Activated CD4-positive, alpha-beta memory T cell treated with anti-CD3 and anti-CD28 coated beads for 36 hours (primary cell): ENCODE measurements at regions not wholly inside any gene's neighbourhood (a gene's known extent, or its start where the extent isn't known, plus 50 kb on each side); places are given as distances from the start of the nearest gene placed in this dataset.

Source experiments
- CTCF ChIA-PET: fragments of 350-600 bp; sonication (Branson Sonifier 250); formaldehyde crosslinking; loops from one replicate; lab custom pipeline; 2021; ENCODE audit warnings: antibody characterized with exemption, inconsistent platforms; lab: Charles Lee
- POLR2A ChIA-PET: fragments of 350-600 bp; sonication (Branson Sonifier 250); formaldehyde crosslinking; loops from one replicate; lab custom pipeline; 2021; ENCODE audit warnings: antibody characterized with exemption; lab: Charles Lee
- DNase-seq: peaks from one replicate; pipeline ENCODE4 v3.0.0-alpha.2; 2020
- H3K27ac Mint-ChIP-seq: one replicate; pipeline ENCODE4 v1.8.0; 2021; ENCODE audit warnings: mixed read lengths
- H3K27me3 Mint-ChIP-seq: one replicate; pipeline ENCODE4 v1.8.0; 2021; ENCODE audit warnings: mixed read lengths
- H3K36me3 Mint-ChIP-seq: one replicate; pipeline ENCODE4 v1.8.0; 2021; ENCODE audit warnings: mixed read lengths
- H3K4me1 Mint-ChIP-seq: one replicate; pipeline ENCODE4 v1.8.0; 2021; ENCODE audit warnings: low read depth, mixed read lengths
- H3K4me3 Mint-ChIP-seq: one replicate; pipeline ENCODE4 v1.8.0; 2021; ENCODE audit warnings: mild to moderate bottlenecking, mixed read lengths
- H3K9me3 Mint-ChIP-seq: one replicate; pipeline ENCODE4 v1.8.0; 2021; ENCODE audit warnings: mixed read lengths
- intact Hi-C: fragments of 100-400 bp; cut with micrococcal nuclease; formaldehyde crosslinking; loops from one replicate; pipeline ENCODE4 v1.15.1; 2023

GRCh38 chr5:15209053-15209762 lies 290.8 kb upstream of the FBXL7 start:
- H3K27ac Mint-ChIP-seq, result no peak overlapping the region
- no peaks in the 10 kb centered on the region for H3K36me3 Mint-ChIP-seq
- no peaks in the 10 kb centered on the region for H3K27me3 Mint-ChIP-seq
- ChIA-PET POLR2A (no interaction called here), CTCF (no interaction called here)
- no peak overlapping the region for H3K4me3 Mint-ChIP-seq
- H3K9me3 Mint-ChIP-seq, result peaks cover 11% of the 10 kb centered on the region
- no peaks in the 10 kb centered on the region for H3K4me1 Mint-ChIP-seq
- DNase-seq, result no peak
- intact Hi-C loops, result no loop called here

GRCh38 chr5:15206133-15206532 lies 293.8 kb upstream of the FBXL7 start:
- Mint-ChIP-seq H3K4me3 (no peak overlapping the region), H3K4me1 (no peaks in the 10 kb centered on the region), H3K27ac (no peak overlapping the region), H3K36me3 (no peaks in the 10 kb centered on the region), H3K9me3 (peaks cover 21% of the 10 kb centered on the region), H3K27me3 (no peaks in the 10 kb centered on the region)
- ChIA-PET CTCF (no interaction called here), POLR2A (no interaction called here)
- intact Hi-C loops, result no loop called here
- no peak for DNase-seq

- no peaks in the 10 kb centered on the region for H3K36me3 Mint-ChIP-seq
- ChIA-PET POLR2A (no interaction called here), CTCF (no interaction called here)
- no peak overlapping the region for H3K4me3 Mint-ChIP-seq
- H3K9me3 Mint-ChIP-seq, result peaks cover 18% of the 10 kb centered on the region
- no peaks in the 10 kb centered on the region for H3K27me3 Mint-ChIP-seq
- DNase-seq, result no peak
- H3K27ac Mint-ChIP-seq, result no peak overlapping the region
- intact Hi-C loops, result no loop called here
- no peaks in the 10 kb centered on the region for H3K4me1 Mint-ChIP-seq
Observed at GRCh38 chr5:15203376-15203775, 296.6 kb upstream of the FBXL7 start.

GRCh38 chr5:15191012-15191411 lies 309.0 kb upstream of the FBXL7 start:
- ChIA-PET POLR2A (no interaction called here), CTCF (no interaction called here)
- no peak for DNase-seq
- no peak overlapping the region for H3K27ac Mint-ChIP-seq
- H3K4me3 Mint-ChIP-seq, result no peak overlapping the region
- H3K36me3 Mint-ChIP-seq, result no peaks in the 10 kb centered on the region
- H3K9me3 Mint-ChIP-seq, result peaks cover 30% of the 10 kb centered on the region
- intact Hi-C loops, result no loop called here
- H3K4me1 Mint-ChIP-seq, result no peaks in the 10 kb centered on the region
- H3K27me3 Mint-ChIP-seq, result no peaks in the 10 kb centered on the region

- peaks cover 24% of the 10 kb centered on the region for H3K9me3 Mint-ChIP-seq
- intact Hi-C loops, result no loop called here
- POLR2A ChIA-PET, result no interaction called here
- CTCF ChIA-PET, result no interaction called here
- no peaks in the 10 kb centered on the region for H3K4me1 Mint-ChIP-seq
- H3K27ac Mint-ChIP-seq, result no peak overlapping the region
- no peak overlapping the region for H3K4me3 Mint-ChIP-seq
- H3K27me3 Mint-ChIP-seq, result no peaks in the 10 kb centered on the region
- no peaks in the 10 kb centered on the region for H3K36me3 Mint-ChIP-seq
- no peak for DNase-seq
Observed at GRCh38 chr5:15183520-15183919, 311.9 kb upstream of the ANKH start.

GRCh38 chr5:15170173-15170572 lies 298.6 kb upstream of the ANKH start:
- Mint-ChIP-seq H3K4me3 (no peak overlapping the region), H3K36me3 (no peaks in the 10 kb centered on the region), H3K27me3 (no peaks in the 10 kb centered on the region), H3K9me3 (peaks cover 31% of the 10 kb centered on the region), H3K27ac (no peak overlapping the region), H3K4me1 (no peaks in the 10 kb centered on the region)
- ChIA-PET CTCF (no interaction called here), POLR2A (no interaction called here)
- no peak for DNase-seq
- intact Hi-C loops, result no loop called here

GRCh38 chr5:15168358-15168757 lies 296.8 kb upstream of the ANKH start:
- ChIA-PET POLR2A (no interaction called here), CTCF (no interaction called here)
- H3K4me3 Mint-ChIP-seq, result no peak overlapping the region
- peaks cover 36% of the 10 kb centered on the region for H3K9me3 Mint-ChIP-seq
- intact Hi-C loops, result no loop called here
- DNase-seq, result no peak
- H3K27me3 Mint-ChIP-seq, result no peaks in the 10 kb centered on the region
- H3K4me1 Mint-ChIP-seq, result no peaks in the 10 kb centered on the region
- no peak overlapping the region for H3K27ac Mint-ChIP-seq
- H3K36me3 Mint-ChIP-seq, result no peaks in the 10 kb centered on the region

GRCh38 chr5:15160091-15160490 lies 288.5 kb upstream of the ANKH start:
- no peak overlapping the region for H3K27ac Mint-ChIP-seq
- H3K27me3 Mint-ChIP-seq, result no peaks in the 10 kb centered on the region
- H3K36me3 Mint-ChIP-seq, result no peaks in the 10 kb centered on the region
- intact Hi-C loops, result no loop called here
- no peak overlapping the region for H3K4me3 Mint-ChIP-seq
- POLR2A ChIA-PET, result no interaction called here
- no peak for DNase-seq
- H3K9me3 Mint-ChIP-seq, result peaks cover 18% of the 10 kb centered on the region
- H3K4me1 Mint-ChIP-seq, result no peaks in the 10 kb centered on the region
- CTCF ChIA-PET, result no interaction called here

GRCh38 chr5:15159606-15160005 lies 288.0 kb upstream of the ANKH start:
- no peaks in the 10 kb centered on the region for H3K4me1 Mint-ChIP-seq
- intact Hi-C loops, result no loop called here
- ChIA-PET POLR2A (no interaction called here), CTCF (no interaction called here)
- no peaks in the 10 kb centered on the region for H3K36me3 Mint-ChIP-seq
- DNase-seq, result no peak
- no peak overlapping the region for H3K4me3 Mint-ChIP-seq
- peaks cover 16% of the 10 kb centered on the region for H3K9me3 Mint-ChIP-seq
- H3K27me3 Mint-ChIP-seq, result no peaks in the 10 kb centered on the region
- H3K27ac Mint-ChIP-seq, result no peak overlapping the region

GRCh38 chr5:15142458-15142857 lies 270.9 kb upstream of the ANKH start:
- H3K4me1 Mint-ChIP-seq, result no peaks in the 10 kb centered on the region
- intact Hi-C loops, result no loop called here
- ChIA-PET CTCF (no interaction called here), POLR2A (no interaction called here)
- no peak for DNase-seq
- H3K36me3 Mint-ChIP-seq, result no peaks in the 10 kb centered on the region
- H3K27me3 Mint-ChIP-seq, result no peaks in the 10 kb centered on the region
- H3K9me3 Mint-ChIP-seq, result peaks cover 15% of the 10 kb centered on the region
- H3K27ac Mint-ChIP-seq, result no peak overlapping the region
- no peak overlapping the region for H3K4me3 Mint-ChIP-seq

GRCh38 chr5:15137414-15137813 lies 265.8 kb upstream of the ANKH start:
- intact Hi-C loops, result no loop called here

GRCh38 chr5:15135661-15136060 lies 264.1 kb upstream of the ANKH start:
- H3K27ac Mint-ChIP-seq, result no peak overlapping the region
- peaks cover 5% of the 10 kb centered on the region for H3K9me3 Mint-ChIP-seq
- H3K4me1 Mint-ChIP-seq, result no peaks in the 10 kb centered on the region
- H3K36me3 Mint-ChIP-seq, result no peaks in the 10 kb centered on the region
- POLR2A ChIA-PET, result no interaction called here
- H3K4me3 Mint-ChIP-seq, result no peak overlapping the region
- CTCF ChIA-PET, result no interaction called here
- DNase-seq, result no peak
- intact Hi-C loops, result no loop called here
- no peaks in the 10 kb centered on the region for H3K27me3 Mint-ChIP-seq

More at GRCh38 chr5:15137414-15137813, 265.8 kb upstream of the ANKH start:
- H3K4me1 Mint-ChIP-seq, result no peaks in the 10 kb centered on the region
- H3K36me3 Mint-ChIP-seq, result no peaks in the 10 kb centered on the region
- no peak overlapping the region for H3K27ac Mint-ChIP-seq
- DNase-seq, result no peak
- no peak overlapping the region for H3K4me3 Mint-ChIP-seq
- POLR2A ChIA-PET, result no interaction called here
- no peaks in the 10 kb centered on the region for H3K27me3 Mint-ChIP-seq
- peaks cover 5% of the 10 kb centered on the region for H3K9me3 Mint-ChIP-seq
- CTCF ChIA-PET, result no interaction called here

GRCh38 chr5:15133456-15133965 lies 261.9 kb upstream of the ANKH start:
- H3K36me3 Mint-ChIP-seq, result no peaks in the 10 kb centered on the region
- DNase-seq, result no peak
- H3K4me1 Mint-ChIP-seq, result no peaks in the 10 kb centered on the region
- intact Hi-C loops, result no loop called here
- H3K9me3 Mint-ChIP-seq, result peaks cover 6% of the 10 kb centered on the region
- CTCF ChIA-PET, result no interaction called here
- H3K27me3 Mint-ChIP-seq, result no peaks in the 10 kb centered on the region
- POLR2A ChIA-PET, result no interaction called here
- H3K27ac Mint-ChIP-seq, result no peak overlapping the region
- no peak overlapping the region for H3K4me3 Mint-ChIP-seq
